Islet of Langerhans (tissue), 1 donor: ENCODE measurements at regions not wholly inside any gene's neighbourhood (a gene's known extent, or its start where the extent isn't known, plus 50 kb on each side); places are given as distances from the start of the nearest gene placed in this dataset.

Source experiments
- FAIRE-seq: peaks from one replicate; lab custom pipeline; 2011; peaks lifted over from hg19 to GRCh38; lab: Jason Lieb, UNC

DNA sequence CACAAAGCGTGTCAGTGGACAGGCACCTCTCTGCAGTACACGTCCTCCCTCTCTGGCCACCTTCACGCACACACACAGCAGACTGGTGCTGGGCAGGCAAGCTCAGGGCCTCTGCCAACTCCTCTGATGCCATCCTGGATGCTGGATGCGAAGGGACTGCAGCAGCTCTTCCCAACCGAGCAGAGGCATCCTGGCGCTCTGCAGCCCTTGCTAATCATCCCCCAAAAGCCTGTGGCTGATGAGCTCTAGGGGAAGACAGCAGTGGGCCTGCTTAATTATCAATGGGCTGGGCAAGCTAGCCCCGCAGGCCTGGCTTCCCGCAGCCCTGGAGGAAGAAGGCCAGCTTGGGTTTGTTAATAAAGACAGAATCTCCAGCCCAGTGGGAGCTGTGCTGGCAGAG lies 71.3 kb upstream of the TEX51 start:
- FAIRE-seq, result no peak

DNA sequence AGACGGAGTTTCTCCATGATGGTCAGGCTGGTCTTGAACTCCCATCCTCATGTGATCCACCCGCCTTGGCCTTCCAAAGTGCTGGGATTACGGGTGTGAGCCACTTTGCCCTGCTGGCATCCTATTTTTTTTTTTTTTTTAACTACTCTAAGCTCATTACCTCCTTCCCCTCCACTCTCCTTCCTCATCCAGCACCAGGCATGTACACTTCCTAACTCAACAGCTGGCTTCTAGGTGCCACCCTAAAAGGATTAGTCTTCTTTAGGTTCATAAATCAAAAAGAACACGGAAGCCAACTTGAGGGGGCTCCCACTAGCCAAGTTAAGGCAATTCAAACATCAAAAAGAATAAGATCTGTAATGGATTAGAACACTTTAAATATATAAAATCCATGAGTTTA lies 70.6 kb upstream of the TEX51 start:
- no peak for FAIRE-seq

DNA sequence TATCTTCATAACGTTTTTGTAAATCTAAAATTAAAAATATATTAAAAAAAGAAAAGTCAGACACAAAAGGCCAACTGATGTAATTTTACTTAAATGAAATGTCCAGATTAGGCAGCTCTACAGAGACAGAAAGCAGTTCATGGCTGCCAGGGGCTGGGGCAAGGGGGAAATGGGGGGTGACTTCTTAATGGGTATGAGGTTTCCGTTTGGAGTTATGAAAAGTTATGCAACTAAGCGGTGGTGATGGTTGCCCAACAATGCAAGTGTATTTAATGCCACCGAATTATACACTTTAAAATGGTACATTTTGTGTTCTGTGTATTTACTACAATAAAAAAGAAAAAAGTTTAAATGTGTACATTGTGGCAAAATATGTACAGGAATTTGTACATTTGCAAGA lies 70.2 kb upstream of the TEX51 start:
- FAIRE-seq, result no peak

DNA sequence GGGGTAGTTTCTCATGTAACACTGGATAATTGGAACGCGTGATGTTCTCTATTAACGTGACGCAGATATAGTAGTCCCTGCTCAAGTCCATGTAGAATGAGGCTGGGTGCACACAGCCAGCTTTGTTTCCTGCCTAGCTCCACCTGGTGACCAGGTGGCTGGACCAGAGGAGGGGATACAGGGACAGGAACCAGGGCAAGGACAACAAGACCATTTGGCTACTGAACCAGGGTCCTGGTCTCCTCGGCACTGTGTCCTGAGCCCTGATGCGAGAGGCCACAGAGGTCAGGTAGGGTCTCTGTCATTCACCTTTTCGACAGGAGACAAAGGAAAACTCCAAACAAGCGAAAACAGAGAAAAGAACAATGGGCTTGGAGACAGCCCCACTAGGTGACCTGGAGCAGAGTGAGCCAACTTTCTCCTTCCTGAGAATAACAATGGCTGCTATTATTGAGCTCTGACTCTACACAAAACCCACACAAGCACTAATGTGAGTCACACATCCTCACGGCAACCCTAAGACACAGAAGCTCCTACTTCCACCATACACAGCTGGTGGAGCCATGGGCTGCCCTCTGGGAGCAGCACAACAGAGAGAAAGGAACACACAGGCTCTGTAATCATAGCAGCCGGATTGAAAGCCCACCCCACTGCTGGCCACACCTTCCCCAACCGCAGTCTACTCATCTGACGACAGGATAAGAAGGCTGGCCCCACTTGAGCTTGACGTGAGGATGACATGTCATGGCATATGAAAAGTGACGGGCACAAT lies 67.3 kb upstream of the TEX51 start:
- no peak for FAIRE-seq

DNA sequence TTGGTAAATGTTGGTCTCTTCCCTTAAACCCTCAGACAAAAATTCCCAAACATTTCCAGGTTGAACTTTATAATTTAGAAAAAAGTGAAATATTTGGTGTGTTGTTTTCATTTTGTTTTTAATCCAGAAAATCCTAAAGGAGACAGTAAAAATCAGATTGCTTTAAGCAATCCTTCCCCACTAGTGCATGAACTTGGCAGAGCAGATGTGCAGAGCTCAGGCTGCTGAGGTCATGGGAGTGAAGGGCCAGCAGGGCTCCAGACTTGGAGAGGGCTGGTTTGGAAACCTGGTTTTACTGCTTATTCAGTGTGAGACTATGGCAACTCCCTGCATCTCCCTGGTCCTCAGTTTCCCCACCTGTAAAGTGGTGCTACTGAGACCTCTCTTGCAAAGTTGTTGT lies 66.7 kb upstream of the TEX51 start:
- no peak for FAIRE-seq

DNA sequence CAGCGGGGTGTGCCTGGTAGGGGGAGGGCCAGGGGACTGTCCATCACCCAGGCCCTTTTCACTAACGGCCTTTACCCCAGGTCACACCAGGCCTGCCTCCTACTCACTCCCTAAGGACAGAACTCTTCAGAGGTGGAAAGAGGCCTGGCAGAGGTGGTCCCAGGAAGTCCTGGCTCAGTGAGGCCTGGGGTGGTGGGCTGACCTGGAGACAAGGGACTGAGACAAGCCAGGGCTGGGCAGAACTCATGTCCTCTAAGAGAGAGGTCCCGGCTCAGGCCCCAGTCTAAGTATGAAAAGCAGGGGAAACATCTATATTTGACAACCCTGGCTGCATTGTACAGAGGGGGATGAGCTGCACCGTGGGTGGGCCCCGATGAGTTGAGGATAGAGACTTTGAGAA lies 65.9 kb upstream of the TEX51 start:
- no peak for FAIRE-seq

DNA sequence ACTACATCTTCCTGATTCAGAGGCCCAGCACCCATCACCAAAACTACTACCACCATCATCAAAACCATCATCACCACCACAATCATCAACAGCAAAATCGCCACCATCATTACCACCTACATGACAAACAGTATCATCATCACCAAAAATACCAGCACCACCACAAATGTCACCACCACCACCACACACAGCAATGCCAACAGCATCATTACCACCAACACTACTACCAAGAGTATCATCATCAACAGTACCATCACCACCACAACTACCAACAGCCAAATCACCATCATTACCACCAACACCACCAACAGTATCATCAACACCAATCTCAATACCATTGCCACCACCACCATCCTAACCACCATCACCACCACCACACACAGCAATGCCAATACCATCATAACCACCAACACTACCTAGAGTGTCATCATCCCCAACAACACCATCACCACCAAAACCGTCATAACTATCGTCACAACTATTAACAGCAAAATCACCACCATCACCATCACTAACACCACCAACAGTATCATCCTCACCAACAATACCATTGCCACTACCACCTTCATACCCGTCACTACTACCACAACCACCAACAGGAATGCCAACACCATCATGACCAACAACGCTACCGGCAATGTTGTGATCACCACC lies 64.6 kb upstream of the TEX51 start:
- FAIRE-seq, result no peak

DNA sequence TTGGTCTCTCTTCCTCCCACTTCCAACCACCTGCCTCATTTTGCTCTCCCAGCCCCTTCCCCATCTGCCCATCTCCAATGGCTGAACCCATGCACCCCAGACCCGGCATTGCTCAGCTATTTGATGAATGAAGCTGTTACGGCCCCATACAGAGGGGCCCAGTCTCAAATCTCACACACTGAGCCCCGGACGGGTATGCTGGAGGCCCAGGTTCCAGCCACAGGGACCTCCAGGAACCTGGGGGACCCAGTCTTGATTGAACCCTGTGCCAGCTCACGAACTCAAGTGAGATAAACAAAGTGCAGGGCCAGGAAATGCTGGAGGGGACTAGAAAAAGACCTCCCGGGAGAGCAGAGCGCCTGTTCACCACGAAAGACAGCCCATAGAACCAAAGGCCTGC lies 63.4 kb upstream of the TEX51 start:
- no peak for FAIRE-seq

DNA sequence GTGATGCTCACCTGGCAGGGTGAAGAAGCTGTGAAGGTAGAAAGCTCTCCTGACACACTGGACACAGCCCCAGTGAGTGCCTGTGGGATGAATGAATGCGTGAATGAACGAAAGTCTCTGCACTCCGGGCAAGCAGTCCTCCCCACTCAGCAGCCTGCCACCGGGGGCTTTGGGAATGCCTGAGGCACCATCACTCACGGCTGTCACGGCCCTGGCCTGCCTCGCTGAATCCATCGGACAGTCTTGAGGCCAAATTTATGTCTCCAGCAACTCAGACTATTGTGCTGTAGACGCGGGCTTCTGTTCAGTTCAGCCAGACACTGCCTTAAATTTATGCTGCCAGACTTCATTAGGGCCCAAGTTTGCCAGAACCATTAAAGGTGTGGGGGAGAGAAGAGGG lies 62.9 kb upstream of the TEX51 start:
- no peak for FAIRE-seq

DNA sequence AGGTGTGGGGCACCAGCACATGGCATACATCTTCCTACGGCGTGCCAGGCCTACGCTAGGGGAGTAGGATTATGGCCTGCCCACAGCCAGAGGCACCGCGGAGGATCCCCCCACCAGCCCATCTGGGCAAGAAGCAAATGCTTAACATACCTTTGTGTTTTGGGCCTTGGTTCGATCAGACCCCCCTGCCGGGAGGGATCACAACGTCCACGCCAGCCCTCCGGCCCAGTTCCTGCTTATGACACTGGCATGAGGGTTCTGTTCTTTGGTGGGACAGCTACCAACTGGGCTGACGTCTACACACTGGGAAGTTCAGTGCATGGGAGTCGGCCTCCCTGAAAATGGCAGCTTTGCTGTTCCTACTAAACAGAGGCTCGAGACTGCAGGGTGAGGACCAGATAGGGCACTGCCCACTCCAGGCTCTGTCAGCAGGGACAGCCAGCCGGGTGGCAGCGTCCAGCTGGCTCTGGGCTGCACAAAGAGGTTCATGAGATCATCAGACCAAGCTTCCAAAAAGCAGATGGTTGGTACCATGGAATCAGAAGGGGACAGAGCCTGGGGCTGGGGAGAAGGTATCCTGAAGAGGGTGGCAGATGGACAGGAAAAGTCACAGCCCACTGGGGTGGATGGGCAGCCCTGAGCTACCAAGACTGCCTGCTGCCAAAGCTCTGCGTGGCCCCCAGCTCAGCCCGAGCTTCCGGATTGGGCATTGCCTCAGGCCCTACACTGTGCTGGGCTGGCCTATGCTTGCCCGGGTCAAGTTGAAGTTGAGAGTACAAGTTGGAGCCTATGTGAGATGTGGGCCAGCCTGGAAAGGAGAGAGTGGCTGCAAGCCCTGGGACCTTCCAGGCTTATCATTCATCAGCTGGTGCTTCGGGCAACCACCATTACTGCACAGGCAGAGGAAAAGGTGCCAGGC lies 61.7 kb upstream of the TEX51 start:
- FAIRE-seq, result no peak

DNA sequence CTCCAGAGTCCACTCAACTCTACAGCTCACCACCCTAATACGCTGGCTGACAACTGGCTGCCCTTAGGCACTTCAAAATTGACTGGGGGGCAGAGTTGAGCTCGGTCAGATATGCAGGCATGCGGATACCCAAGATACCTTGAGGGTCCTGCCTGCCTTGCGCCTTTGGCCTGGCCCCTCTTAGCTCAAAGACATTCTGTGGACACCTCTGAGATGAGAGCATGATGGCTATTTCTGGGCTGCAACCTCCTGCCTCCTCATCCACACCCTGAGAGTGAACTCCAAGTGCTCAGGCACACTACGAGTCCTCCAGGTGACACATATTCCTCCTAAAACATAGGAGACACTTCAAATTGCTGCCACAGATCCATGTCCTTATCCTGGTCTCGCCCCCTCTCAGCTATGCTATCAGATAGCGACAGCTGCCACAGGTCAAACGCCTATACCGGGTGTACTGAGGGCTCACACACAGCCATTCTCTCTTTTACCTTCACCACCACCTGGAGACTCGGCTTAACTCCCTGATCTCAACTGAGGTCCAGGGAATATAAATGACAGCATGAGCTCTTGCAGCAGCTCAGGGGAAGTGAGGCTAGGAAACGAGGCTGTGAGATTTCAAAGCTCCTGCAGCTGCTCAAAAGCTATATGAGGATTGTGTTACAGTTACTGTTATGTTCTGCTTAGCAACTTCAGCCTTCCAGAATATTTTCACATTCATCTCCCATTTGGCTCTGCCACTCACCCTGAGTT lies 60.5 kb upstream of the TEX51 start:
- no peak for FAIRE-seq

DNA sequence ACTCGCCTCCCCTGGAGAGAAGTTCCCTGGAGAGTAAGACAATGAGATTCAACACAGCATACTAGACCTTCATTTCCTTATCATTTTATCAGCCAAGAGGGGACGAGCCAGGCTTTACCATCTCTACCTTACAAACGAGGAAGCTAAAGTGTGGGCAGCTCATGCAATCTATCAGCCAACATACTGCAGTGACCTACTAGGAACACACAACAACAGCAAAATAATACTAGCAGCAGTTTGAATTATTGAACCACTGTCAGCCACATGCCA lies 60.0 kb upstream of the TEX51 start:
- FAIRE-seq, result no peak

DNA sequence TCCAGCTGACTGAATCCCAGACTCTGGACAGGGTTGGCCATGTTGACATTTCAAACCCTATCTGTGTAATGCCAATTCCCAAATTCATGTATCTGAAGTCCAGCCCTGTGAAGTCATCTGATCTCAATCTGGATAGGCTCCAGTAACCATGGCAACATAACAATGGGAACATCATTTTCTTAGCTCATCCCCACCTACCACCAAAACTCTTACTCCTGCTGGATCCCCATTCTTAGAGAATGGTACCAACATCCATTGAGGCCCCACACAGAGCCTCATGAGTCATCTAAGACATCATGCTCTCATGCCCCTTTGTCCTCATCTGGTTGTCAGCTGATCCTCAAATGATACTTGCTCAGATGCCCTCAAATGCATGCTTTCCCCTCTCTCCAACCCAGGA lies 58.9 kb upstream of the TEX51 start:
- FAIRE-seq, result no peak

DNA sequence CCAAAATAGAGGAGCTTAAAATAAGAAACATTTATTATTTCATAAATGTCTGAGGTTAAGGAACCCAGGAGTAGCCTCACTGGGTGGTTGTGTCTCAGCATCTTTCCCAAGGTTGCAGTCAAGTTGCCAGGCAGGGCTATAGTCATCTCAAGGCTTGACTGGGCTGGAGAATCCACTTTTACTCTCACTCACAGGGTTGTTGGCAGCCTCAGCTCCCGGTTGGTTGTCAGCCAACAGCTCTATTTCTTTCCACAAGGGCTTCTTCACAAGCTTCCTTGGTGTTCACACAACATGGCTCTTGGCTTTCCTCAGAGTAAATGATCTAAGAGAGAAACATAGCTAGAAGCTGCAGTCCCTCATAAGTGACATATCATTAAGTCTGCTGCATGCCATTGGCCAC lies 55.6 kb upstream of the TEX51 start:
- no peak for FAIRE-seq

DNA sequence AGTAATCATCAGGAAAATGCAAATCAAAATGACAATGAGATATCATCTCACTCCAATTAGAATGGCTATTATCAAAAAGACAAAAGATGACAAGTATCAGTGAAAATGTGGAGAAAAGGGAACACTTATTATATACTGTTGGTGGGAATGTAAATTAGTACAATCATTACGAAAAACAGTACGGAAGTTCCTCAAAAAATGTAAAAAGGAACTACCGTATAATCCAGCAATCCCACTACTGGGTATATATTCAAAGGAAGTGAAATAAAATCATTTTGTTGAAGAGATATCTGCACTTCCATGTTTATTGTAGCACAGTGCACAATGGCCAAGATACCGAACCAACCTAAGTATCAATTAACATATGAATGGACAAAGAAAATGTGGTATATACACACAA lies 52.4 kb upstream of the TEX51 start:
- FAIRE-seq, result no peak
